GM23248 (cell line): ENCODE measurements at regions not wholly inside any gene's neighbourhood (a gene's known extent, or its start where the extent isn't known, plus 50 kb on each side); places are given as distances from the start of the nearest gene placed in this dataset.
"Not testable (repeated sequence)": the region's sequence is repeated elsewhere in the genome, so short reads cannot be mapped to it uniquely, and the experiment has no call there.

Experiments
- DNase-seq: peaks from one replicate; pipeline ENCODE4 v3.0.0-alpha.2; 2015
- H2AFZ ChIP-seq: fragments of 200-600 bp; sonication (generic); 2 replicates; pipeline ENCODE4 v1.6.1; 2016; ENCODE audit warnings: antibody characterized with exemption
- H3F3A ChIP-seq: fragments of 200-600 bp; sonication (generic); 2 replicates; pipeline ENCODE4 v1.6.1; 2016; ENCODE audit warnings: mild to moderate bottlenecking, antibody characterized with exemption, mixed run types; ENCODE audit not compliant: insufficient read depth
- H3K27ac ChIP-seq: fragments of 200-600 bp; sonication (generic); 2 replicates; pipeline ENCODE4 v1.5.1; 2016; ENCODE audit warnings: mild to moderate bottlenecking
- H3K27me3 ChIP-seq: fragments of 200-600 bp; sonication (generic); replicated peaks from 2 replicates; pipeline ENCODE4 v1.6.1; 2016; ENCODE audit warnings: mild to moderate bottlenecking; ENCODE audit not compliant: insufficient read depth
- H3K36me3 ChIP-seq: fragments of 200-600 bp; sonication (generic); 2 replicates; pipeline ENCODE4 v1.6.1; 2016; ENCODE audit warnings: low read depth, mild to moderate bottlenecking
- H3K4me1 ChIP-seq: fragments of 200-600 bp; sonication (generic); 2 replicates; pipeline ENCODE4 v1.6.1; 2016; ENCODE audit warnings: mild to moderate bottlenecking; ENCODE audit not compliant: insufficient read depth
- H3K4me2 ChIP-seq: fragments of 200-600 bp; sonication (generic); one replicate; pipeline ENCODE4 v1.6.1; 2016; ENCODE audit warnings: mild to moderate bottlenecking; ENCODE audit not compliant: unreplicated experiment
- H3K4me3 ChIP-seq: fragments of 200-600 bp; sonication (generic); 2 replicates; pipeline ENCODE4 v1.5.1; 2016; ENCODE audit warnings: mild to moderate bottlenecking
- H3K79me2 ChIP-seq: fragments of 200-600 bp; sonication (generic); 2 replicates; pipeline ENCODE4 v1.6.1; 2016; ENCODE audit warnings: mild to moderate bottlenecking; ENCODE audit not compliant: insufficient read depth
- H3K9ac ChIP-seq: fragments of 200-600 bp; sonication (generic); 2 replicates; pipeline ENCODE4 v1.6.1; 2016; ENCODE audit warnings: mild to moderate bottlenecking
- H3K9me2 ChIP-seq: fragments of 200-600 bp; sonication (generic); 2 replicates; pipeline ENCODE4 v1.6.1; 2016; ENCODE audit warnings: mixed run types, mild to moderate bottlenecking, moderate library complexity; ENCODE audit not compliant: insufficient read depth
- H3K9me3 ChIP-seq: fragments of 200-600 bp; sonication (generic); one replicate; pipeline ENCODE4 v1.6.1; 2017; ENCODE audit warnings: low read depth
- H4K20me1 ChIP-seq: fragments of 200-600 bp; sonication (generic); 2 replicates; pipeline ENCODE4 v1.6.0; 2016; ENCODE audit not compliant: insufficient read depth
- EZH2 ChIP-seq: fragments of 200-600 bp; sonication (generic); IDR thresholded peaks from 2 replicates; pipeline ENCODE4 v1.6.1; 2018; ENCODE audit warnings: antibody characterized with exemption, mild to moderate bottlenecking; ENCODE audit not compliant: insufficient read depth, poor library complexity, severe bottlenecking
- EZH2phosphoT487 ChIP-seq: fragments of 200-600 bp; sonication (generic); IDR thresholded peaks from 2 replicates; pipeline ENCODE4 v1.6.1; 2018; ENCODE audit warnings: antibody characterized with exemption, moderate library complexity, mild to moderate bottlenecking, low read depth; ENCODE audit not compliant: insufficient read depth
- WGBS, 2 experiments: methylation state at CpG; one replicate each; pipeline ENCODE4 v1.1.6; 2015 to 2017; ENCODE audit warnings: low lambda C conversion rate in 2 of 2, low coverage in 1 of 2; ENCODE audit errors: missing lambda C conversion rate in 2 of 2; 5-methylcytosine and 5-hydroxymethylcytosine counted together
- in situ Hi-C: fragments of 300-500 bp; cut with MboI; formaldehyde crosslinking; loops from 2 replicates; pipeline ENCODE4 v1.15.0; 2020

DNA sequence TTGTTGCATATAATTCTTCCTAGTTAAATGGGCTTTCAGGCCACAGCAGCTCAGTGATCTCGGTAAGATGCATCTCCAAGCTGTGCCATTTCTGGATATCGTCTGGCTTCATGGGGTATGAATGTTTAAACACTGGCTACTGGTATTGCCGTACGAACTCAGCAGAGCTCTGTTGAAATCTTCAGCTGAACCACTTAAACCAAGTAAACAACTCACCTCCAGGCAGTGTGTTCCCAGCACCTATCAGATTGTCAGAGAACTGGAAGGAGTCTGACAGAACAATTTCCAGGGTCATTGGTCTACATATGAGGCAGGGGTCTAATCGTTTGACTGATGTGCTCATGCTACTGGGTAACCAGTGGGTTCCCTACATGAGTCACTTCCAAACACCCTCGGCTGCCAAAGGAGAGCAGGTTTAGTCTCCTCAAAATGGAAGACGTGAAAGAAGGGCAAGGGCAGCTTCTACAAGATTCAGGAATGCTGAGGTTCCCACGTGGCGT, 93.2 kb upstream of the BMAL1 start:
- 0 out of 2 replicates have a peak, but pooled peaks cover 9% of the 10 kb centered on the region for H3K4me1 ChIP-seq
- TF ChIP-seq EZH2 = no peak
- TF ChIP-seq EZH2phosphoT487 = no peak
- no peaks in the 10 kb centered on the region for H3K79me2 ChIP-seq
- no peaks in the 10 kb centered on the region for H4K20me1 ChIP-seq
- H3K4me3 ChIP-seq = no peak overlapping the region
- no peaks in the 10 kb centered on the region for H3K27me3 ChIP-seq
- H3K27ac ChIP-seq = no peak overlapping the region
- no peak overlapping the region for H3K4me2 ChIP-seq
- no peak for DNase-seq
- WGBS, 2 experiments = 66 to 73% methylated on average over 9 of the region's 9 CpGs
- no peaks in the 10 kb centered on the region for H3K36me3 ChIP-seq
- in situ Hi-C loops = no loop called here
- H3F3A ChIP-seq = peaks cover 13% of the 10 kb centered on the region; the same call in 1 of the 2 replicates
- peaks cover 3% of the 10 kb centered on the region for H3K9me3 ChIP-seq
- H3K9ac ChIP-seq = no peak overlapping the region
- no peaks in the 10 kb centered on the region for H3K9me2 ChIP-seq
- H2AFZ ChIP-seq = no peak overlapping the region

DNA sequence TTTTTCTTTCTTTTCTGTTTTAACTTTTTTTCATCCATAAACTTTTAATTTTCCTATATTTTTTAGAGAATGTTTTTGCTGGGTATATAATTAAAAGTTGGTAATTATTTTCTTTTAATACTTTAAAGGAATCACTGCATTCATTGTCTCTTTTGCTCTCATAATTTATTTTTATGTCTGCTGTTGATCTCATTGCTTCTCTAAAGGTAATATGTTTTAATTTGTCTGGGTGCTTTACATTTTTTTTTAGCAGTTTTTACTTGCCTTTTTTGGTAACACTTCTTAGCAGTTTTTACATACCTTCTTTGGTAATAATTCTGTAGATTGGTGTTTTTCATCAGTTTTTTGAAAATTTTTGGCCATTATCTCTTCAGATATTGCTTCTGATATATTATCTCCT, 89.4 kb upstream of the BMAL1 start:
- no peaks in the 10 kb centered on the region for H3K27me3 ChIP-seq
- no peak overlapping the region for H2AFZ ChIP-seq
- no peaks in the 10 kb centered on the region for H3K36me3 ChIP-seq
- no peak overlapping the region for H3K4me3 ChIP-seq
- H3K9me2 ChIP-seq = no peaks in the 10 kb centered on the region
- H3K4me1 ChIP-seq = 0 out of 2 replicates have a peak, but pooled peaks cover 8% of the 10 kb centered on the region
- TF ChIP-seq EZH2phosphoT487 (no peak), EZH2 (no peak)
- peaks cover 3% of the 10 kb centered on the region for H3K9me3 ChIP-seq
- no peaks in the 10 kb centered on the region for H3K79me2 ChIP-seq
- in situ Hi-C loops = no loop called here
- H3K27ac ChIP-seq = no peak overlapping the region
- DNase-seq = no peak
- peaks cover 8% of the 10 kb centered on the region; the same call in 1 of the 2 replicates for H3F3A ChIP-seq
- no peak overlapping the region for H3K9ac ChIP-seq
- H4K20me1 ChIP-seq = no peaks in the 10 kb centered on the region
- H3K4me2 ChIP-seq = no peak overlapping the region

DNA sequence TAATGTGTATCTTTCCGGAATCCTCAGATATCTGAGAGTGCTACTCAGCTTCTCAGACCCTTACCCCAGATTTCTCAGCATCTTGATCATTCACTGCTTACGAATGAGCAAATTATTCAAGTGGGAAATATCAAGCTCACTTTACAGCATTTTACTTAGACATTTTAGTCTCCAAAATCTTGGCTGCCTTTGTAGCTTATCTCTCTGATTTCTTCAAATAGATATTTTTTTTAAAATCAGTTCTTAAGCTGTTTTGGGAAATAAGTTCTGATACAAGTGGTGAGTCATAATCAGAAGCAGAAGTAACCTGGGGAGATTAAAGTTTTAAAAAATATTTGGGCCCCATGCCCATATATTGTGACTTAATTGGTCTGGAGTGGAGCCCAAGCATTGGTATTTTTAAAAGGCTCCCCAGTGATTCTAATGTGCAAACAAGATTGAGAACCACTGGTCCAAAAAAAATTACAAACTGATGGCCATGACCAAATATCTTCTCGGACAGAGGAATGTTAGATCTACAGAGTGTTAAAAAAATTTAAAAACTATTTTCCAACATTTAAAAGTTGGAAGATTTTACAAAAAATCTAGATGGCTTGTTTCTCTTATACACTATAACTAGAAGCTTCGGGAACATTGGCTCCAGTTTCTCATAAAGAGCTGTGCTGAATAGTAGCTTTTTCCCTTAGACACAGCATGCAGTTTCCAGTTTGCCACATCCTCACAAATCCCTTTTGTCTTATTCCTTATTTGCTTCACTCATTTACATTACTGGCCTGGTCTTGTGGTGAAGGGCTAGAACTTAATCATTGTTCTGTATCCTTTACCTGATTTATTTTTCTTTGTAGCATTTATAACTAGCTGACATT, 87.8 kb upstream of the BMAL1 start:
- no peaks in the 10 kb centered on the region for H3K79me2 ChIP-seq
- no peak overlapping the region for H3K27ac ChIP-seq
- H3K4me3 ChIP-seq = no peak overlapping the region
- in situ Hi-C loops = no loop called here
- no peaks in the 10 kb centered on the region for H4K20me1 ChIP-seq
- no peak overlapping the region for H3K4me2 ChIP-seq
- no peak for DNase-seq
- 37 to 38% methylated on average over 4 of the region's 4 CpGs for WGBS, 2 experiments
- H3K9me2 ChIP-seq = no peaks in the 10 kb centered on the region
- H3K36me3 ChIP-seq = no peaks in the 10 kb centered on the region
- H3K27me3 ChIP-seq = no peaks in the 10 kb centered on the region
- H3K9me3 ChIP-seq = peaks cover 3% of the 10 kb centered on the region
- no peaks in the 10 kb centered on the region for H3F3A ChIP-seq
- no peaks in the 10 kb centered on the region for H3K4me1 ChIP-seq
- H2AFZ ChIP-seq = no peak overlapping the region
- TF ChIP-seq EZH2phosphoT487 (no peak), EZH2 (no peak)
- H3K9ac ChIP-seq = no peak overlapping the region

DNA sequence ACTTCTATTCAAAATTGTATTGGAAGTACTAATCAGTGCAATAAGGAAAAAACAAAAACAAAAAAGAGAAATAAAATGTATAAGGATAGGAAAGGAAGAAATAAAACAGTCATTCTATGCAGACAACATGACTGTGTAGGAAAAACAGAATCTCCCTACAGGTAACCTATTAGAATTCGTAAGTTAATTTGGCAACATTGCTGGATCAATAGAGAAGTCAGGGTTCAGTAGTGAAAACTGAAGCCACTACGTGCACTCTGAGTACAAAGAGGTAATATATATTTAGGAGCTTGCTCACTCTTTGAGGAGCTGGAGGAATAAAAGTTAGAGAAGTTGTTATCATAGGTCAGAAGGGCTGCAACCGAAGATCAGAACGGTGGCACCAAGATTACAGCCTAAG, 84.0 kb upstream of the BMAL1 start:
- no peak for DNase-seq
- no peaks in the 10 kb centered on the region for H3K27me3 ChIP-seq
- no peak overlapping the region for H3K4me3 ChIP-seq
- peaks cover 1% of the 10 kb centered on the region for H3K9me3 ChIP-seq
- H4K20me1 ChIP-seq = no peaks in the 10 kb centered on the region
- in situ Hi-C loops = no loop called here
- WGBS, 2 experiments = 63 to 64% methylated on average over 4 of the region's 4 CpGs
- TF ChIP-seq EZH2phosphoT487 (no peak), EZH2 (no peak)
- no peaks in the 10 kb centered on the region for H3F3A ChIP-seq
- no peak overlapping the region for H3K27ac ChIP-seq
- no peak overlapping the region for H3K9ac ChIP-seq
- no peaks in the 10 kb centered on the region for H3K79me2 ChIP-seq
- H3K4me1 ChIP-seq = no peaks in the 10 kb centered on the region
- H3K9me2 ChIP-seq = no peaks in the 10 kb centered on the region
- H2AFZ ChIP-seq = no peak overlapping the region
- no peak overlapping the region for H3K4me2 ChIP-seq
- no peaks in the 10 kb centered on the region for H3K36me3 ChIP-seq

DNA sequence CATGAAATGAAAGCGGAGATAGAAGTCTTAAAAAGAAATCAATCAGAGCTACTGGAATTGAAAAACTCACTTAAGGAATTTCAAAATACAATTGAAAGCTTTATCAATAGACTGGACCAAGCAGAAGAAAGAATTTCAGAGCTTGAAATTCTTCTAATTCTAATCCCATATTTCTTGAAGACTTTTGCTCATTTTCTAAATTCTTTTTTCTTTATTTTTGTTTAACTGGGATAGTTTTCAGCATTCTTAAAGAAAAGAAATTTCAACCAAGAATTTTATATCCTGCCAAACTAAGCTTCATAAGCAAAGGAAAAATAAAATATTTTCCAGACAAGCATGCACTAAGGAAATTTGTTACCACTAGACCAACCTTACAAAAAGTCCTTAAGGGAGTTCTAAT, 80.2 kb upstream of the BMAL1 start:
- H3K4me3 ChIP-seq, H3K79me2 ChIP-seq, H3K4me1 ChIP-seq, DNase-seq, H3K9me2 ChIP-seq, H3F3A ChIP-seq, in situ Hi-C loops, H3K4me2 ChIP-seq, H3K27ac ChIP-seq, H2AFZ ChIP-seq, H3K27me3 ChIP-seq, H3K36me3 ChIP-seq, H3K9me3 ChIP-seq, H3K9ac ChIP-seq, H4K20me1 ChIP-seq: not testable (repeated sequence)
- WGBS, 2 experiments = 32 to 34% methylated on average over 1 of the region's 1 CpG
